HPDE6-E6E7 (cell line): ENCODE measurements at regions not wholly inside any gene's neighbourhood (a gene's known extent, or its start where the extent isn't known, plus 50 kb on each side); places are given as distances from the start of the nearest gene placed in this dataset.
A peak's percentile ranks its signal among the peaks of the same experiment; 100 is the strongest.
"Not testable (repeated sequence)": the region's sequence is repeated elsewhere in the genome, so short reads cannot be mapped to it uniquely, and the experiment has no call there.

ENCODE experiments used
- DNase-seq: peaks from one replicate; pipeline ENCODE4 v3.0.0; 2011; ENCODE audit warnings: missing footprints; ENCODE audit errors: extremely low spot score

DNA sequence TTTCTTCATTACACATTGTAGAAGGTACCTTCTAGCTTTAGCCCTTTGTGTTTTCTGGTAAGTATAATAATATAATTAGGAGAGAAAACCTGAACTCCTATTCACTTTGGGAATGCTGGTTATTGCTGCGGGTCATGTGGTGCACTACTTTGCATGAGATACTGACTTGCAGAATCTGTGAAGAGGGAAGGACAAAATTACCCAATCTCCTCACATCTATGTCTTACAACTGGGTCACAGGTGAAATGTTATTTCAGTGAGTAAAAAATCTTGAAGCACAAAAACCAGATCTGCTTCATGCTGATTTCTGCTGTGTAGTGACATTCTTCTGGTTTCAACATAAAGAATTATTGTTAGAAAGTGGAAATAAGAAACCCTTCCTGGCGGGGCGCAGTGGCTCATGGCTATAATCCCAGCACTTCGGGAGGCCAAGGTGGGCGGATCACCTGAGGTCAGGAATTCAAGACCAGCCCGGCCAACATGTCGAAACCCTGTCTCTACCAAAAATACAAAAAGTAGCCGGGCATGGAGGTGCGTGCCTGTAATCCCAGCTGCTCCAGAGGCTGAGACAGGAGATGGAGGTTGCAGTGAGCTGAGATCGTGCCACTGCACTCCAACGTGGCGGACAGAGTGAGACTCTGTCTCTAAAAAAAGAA, 211.0 kb upstream of the REG3G start:
- no peak for DNase-seq

DNA sequence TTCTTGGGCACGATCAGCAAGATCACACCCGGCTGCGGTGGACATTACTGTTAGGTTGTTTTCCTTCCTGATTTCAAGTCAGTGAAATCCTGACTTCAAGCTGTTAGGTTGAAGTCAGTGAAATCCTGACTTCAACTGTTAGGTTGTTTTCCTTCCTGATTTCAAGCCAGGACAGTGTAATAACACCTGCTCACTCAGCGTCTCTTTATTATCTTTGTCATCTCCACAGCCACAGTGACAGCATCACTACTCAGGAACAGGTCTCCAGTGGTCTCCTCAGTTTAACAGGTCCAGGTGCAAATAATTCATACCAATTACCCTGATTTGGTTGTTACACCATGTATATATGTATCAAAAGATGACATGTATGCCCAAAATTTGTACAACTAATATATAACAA, 208.1 kb upstream of the REG3G start:
- no peak for DNase-seq

DNA sequence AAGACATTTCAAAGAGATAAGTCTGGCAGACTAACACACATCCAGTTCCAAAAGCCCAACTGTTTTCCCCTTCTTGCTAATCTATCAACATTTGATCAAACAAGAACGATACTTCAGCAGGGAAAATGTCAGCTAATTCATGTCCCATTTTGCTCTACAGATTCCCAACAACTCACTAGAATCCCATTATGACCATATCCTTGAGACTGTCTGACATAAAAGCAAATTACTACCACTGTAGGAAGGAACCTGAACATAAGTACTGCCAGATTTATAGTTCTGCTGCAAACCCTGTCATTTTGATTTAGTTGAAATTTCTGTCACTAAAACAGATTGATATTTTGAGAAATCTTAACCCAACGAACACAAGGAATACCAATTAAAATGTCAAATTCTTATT, 193.0 kb upstream of the REG3G start:
- no peak for DNase-seq

DNA sequence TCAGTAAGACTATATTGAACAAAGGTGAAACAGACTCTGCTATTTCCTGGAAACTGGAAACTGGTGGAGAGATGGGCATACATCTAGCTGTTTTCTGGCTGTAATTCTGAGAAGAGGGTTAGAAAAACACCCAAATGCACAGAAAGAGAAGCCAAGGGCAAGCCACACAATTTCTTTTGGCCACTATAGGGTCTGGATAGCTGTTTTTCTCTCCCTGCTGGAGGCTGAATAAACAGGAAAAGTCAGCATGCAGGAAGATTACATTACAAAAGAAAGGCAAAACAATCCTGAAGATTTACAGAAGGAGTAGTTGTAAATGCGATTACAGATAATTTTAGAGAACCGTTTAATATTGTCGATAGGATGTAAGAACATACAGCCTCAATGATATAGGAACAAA, 186.2 kb upstream of the REG3G start:
- no peak for DNase-seq

DNA sequence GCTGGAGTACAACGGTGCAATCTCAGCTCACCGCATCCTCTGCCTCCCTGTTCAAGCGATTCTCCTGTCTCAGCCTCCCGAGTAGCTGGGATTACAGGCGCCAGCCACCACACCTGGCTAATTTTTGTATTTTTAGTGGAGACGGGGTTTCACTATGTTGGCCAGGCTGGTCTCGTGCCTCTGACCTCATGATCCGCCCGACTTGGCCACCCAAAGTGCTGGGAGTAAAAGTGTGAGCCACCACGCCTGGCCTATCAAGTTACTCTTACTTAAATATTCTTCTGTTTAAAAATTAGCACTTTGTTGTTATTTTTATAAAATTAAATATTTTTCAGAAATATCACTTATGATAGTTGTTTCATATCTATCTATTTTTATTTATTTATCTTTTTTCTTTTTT, 185.2 kb upstream of the REG3G start:
- DNase-seq: not testable (repeated sequence)

DNA sequence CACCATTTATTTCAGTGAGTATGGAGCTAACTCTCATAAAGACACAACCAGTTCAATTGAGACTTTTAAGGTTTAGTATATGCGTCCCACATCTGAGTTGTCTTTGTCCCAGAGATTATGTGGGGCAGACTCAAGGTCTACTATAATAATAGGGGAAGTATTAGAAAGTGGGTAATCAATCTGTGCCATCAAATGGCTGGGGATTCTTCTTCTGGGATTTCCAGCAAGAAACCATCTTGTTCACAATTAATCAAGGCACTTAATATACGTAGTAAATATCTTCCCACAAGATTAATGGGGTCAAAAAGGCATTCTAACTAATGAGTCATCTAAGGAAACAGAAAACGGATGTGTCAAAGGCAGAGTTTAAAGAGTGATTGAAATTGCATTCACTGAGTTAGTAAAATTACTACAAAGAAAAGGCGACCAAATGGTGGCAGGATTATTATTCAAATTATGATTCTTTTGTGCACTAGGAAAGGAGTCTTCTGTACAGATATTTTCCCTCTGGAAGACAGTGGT, 179.8 kb upstream of the REG3G start:
- DNase-seq: no peak

DNA sequence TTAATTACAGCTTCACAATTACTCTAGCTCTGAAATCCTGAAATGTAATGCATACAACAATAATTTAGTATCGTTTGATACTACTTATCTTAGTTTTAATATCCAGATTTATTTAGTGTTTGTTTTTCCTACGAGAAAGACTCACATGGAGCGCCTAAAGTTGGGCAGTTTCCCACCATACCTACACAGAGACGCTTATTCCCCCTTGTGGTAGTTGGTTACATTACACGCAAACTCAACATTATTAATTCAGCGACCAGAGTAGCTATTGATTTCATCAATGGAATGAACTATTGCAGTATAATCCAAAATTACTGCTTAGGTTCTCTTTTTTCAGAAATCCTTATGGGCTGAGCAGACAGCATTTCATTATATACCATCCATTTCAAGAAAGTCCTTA, 164.0 kb upstream of the REG3G start:
- DNase-seq: peak; percentile 2

DNA sequence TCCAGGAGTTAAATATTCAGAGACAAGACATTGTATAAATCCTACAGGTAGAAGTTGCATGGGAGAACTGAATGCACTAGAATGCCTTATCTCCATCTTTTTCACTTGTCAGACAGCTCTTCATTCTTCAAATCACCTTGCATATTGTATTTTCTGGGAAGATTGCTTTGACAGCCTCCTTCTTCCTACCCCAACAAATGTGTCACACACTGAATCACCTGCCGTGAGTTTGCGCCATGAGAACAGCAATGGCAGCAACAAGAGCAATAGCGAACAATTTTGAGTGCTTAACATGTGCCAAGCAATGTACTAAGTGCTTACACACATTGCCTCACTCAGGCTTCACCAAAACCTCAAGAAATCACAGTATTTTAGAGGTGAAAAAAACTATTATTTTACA, 161.3 kb upstream of the REG3G start:
- DNase-seq: no peak

DNA sequence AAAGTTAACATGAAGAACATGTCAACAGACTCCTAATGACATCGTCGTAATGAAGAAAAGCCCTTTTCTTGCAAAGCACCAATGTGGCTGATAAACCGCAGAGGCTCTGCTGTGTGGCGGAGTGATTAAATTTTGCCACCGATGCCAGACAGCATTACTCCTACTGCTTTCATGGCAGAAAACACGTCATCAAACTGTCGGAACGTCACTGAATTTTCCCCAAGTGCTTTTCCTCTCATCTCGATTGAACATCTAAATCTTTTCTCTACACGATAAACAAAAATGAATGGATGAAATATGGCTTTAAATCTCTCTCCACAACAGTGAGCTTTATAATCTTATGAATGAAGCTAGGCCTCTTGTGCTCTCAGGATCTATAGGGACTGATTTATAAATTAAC, 159.8 kb upstream of the REG3G start:
- no peak for DNase-seq

DNA sequence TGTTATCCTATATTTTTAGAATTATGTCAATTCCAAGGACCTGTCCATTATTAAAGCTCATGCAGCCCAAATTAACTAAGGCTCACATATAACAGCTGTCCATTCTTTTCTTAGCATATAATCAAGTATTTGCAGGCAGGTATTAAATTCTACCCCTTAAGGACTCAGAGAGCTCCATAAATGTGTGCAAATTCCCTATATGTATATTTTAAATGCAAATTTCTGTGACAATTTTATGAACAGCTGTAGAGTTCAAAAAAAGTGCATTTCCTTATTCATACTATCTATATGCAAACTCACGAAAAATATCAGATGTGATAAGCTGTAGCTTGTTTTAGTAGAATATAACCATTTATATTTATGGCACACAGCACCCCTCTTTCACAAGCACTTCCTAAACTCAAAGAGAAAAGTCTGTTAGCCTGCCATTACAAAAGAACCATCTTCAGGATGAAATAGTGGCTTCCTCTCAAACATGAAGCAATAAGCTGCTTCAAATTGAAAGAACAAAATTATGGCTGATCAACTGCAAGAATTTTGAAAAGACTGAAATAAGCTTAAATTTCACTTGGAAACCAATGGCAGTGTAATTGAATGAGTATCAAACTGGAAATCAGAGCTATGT, 155.0 kb upstream of the REG3G start:
- no peak for DNase-seq

DNA sequence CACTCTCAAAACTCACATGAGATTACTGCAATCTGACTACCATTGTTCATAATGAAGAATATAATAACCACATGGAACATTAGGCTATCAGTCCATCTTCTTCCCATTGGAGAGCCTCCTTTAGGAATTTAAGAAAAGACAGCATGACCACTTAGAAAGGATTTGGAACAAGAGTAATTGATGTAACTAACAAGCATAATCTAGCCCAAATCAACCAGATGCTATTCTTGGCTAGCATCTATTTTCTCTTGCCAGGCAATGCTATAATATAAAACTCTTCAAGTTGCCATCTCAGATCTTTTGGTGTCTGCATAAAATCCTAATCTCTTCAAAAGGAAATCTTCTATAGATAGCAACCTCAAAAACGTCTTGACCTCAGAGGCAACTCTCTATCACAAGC, 152.0 kb upstream of the REG3G start:
- DNase-seq: no peak

DNA sequence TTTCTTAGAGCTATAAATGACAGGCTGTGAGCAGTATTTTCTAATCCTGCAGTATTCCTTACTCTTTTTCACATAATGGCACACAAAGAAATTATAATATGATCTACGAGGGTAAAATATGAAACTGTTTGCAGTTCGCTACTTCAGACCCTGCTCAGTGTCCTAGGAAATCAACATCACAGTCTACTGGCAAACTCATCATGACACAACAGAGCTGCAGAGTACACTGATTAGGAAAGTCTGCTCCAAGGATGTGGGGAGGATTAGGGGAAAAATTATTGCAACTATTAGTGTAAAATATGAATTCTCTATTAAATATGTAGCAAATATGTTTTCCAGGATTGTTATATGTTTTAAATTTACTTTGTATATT, 149.2 kb upstream of the REG3G start:
- DNase-seq: no peak

DNA sequence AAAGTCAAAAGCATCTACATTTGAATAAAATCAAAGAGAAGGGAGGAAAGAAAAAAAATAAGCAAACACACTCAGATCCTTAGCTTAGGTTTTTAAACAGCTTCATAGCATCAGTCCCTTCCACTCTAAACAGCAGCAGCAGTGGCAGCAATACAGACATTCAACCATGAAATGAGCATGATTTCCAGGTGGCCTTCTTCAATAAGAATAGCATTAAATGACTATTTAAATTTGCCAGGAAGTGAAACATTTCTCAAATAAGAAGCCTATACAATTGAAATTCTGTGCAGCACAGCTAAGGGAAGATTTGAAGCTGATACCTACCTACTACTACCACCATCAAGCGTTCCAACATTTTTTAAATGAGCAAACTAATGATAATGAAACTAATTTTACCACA, 138.1 kb upstream of the REG3G start:
- DNase-seq: no peak

DNA sequence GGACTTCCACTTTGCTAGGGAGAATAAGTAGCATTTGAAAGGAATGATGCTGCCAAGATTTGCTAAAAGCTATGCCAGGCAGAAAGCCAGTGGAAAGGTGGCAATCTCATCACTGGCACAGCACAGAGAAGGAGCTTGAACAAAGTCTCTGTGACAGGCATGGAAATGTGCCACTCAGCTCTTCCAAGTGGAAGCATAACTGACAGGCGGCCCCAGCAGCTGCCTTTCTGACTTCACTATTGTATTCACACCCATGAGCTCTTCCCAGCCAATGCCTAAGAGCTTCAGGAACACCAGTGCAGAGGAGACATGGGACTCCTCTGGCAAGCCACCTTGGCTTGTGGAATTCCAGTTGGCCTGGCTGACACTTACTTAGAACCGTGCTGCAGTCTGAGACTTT, 134.6 kb upstream of the REG3G start:
- DNase-seq: no peak

DNA sequence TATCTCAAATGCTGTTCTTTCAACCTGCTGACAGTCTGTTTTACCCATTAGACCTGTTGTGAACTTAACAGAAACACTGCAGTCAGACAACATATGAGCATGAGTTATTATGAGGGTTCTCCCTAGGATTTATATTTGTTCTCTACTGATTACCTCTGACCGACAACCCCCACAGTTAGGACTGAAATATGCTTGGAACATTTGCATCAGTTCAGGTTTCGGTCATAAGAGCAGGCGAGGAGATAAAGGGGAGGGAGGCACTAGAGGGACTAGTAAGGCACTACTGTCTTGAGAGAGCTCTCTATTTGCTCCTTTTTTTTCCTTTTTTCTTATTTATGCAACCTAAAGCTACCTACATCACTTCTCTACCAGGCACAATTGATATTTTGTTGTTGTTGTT, 133.2 kb upstream of the REG3G start:
- no peak for DNase-seq

DNA sequence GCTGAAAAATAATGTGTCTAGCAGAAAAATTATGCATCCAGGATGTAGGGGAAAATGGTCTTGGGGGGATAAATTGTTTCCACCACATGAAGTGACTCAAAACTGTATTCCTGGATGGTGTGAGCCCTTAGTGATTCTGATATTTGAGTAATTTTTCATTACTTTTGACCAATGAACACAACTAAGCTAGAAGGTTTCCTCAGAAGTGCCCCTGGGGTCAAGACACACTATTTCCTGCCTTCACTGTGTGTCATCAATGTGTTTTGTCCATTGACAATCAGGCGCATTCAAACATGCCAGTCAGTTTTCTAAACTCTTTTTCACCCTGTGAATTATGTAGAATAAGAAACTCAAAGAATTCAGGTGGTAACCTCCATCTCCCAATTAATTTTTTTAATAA, 130.5 kb upstream of the REG3G start:
- no peak for DNase-seq

DNA sequence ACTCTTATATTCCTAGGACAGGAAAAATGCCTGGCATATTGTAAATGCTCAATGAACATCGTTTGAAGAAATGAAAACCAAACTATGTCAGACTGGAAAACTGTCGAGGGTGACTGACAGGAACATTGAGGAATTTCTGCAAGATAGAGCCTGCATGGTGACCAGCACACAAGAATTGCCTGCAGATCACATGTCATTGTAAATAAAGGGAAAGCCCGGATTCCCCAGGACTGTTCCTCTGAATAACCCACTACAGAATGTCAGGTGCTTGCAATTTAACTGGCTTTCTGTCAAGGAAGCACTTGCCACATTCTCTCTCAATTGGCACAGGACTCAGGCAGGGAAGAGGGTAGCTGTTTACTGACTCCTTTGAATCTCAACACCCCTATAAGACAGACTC, 129.0 kb upstream of the REG3G start:
- DNase-seq: no peak

DNA sequence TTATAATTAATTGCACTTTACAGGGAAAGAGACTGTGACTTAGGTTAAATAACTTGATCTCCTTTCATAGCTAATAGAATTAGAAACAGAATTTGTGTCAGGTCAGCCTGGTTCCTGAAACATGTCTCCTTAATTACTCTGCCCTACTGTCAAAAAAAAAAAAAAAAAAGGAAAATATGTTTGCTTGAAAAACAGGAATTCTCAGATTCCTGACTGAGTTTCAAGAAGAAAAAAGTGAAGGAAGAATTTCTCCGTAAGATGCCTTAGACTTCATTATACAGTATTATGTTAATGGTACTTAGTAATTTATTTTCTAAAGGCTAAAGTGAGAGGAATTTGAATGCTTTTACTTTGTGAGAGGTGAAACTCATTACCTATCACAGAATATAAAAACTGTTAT, 118.4 kb upstream of the REG3G start:
- no peak for DNase-seq

DNA sequence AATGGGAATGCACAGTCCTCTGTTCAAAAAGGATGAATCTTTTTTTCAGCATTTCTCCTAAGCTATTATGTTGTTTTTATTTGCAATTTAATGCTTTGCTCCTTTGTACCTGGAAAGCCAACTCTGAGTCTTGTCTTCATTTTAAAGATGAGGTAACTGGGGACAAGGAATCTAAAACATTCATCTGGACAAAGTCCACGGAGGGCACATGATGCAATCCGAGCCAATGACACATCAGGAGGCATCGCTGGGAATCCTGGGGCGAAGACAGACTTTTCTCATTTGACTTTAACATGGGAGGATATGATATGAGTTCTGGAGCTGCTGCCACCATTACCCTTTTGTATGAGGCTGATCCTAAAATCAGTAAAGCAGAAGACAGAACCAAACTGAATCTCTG, 116.5 kb upstream of the REG3G start:
- no peak for DNase-seq

DNA sequence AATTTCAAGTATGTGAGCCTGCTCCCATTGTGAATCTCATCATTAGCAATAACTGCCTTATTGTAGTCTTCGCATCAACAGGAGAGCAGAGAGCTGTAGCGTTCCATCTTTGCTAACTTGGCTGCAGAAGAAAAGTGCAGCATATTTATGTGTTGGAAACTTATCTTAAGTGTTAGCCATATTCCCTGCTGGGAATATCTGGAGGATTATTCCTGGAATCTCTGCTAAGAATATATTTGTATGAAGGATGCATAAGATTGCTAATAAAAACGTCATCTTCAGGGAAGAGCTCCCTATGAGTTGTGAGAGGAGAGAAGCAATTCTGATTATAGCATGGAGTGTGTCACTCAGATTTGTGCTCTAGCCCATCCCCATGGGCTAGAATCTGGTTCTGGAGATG, 115.1 kb upstream of the REG3G start:
- DNase-seq: no peak

DNA sequence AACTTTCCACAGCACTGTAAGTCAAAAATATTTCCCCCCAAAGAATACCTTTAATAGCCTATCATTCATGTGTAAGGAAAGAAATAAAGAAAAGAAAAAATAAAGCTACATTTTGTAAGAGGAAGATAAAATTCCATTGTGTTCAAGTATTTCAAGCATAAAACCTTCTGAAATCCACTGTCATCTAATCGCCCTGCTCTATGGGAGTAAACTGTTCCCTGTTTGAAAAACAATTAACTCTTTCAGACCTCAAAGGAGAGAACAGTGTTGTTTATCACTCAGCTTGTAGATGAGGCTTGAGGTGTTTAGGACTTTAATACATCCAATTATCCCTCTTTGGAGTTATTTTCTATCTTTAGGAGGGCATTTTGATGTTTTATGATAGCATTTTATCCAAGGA, 112.2 kb upstream of the REG3G start:
- no peak for DNase-seq

DNA sequence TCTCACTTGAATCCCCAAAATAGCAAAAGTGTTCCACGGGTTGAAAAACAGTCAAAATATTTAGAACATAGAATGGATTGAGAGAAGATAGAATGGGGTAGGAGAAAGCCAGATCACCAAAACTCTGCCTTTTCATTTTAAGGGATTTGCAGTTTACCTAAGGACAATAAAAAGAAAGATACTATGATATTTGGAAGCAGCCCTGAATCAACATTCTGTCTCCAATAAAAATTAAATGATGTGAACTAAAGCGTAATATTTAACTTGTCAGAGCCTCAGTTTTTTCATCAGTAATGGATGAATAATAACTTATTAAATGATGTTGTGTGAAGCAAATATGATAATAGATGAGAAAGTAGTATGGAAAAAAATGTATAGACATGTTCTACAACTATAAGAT, 100.2 kb upstream of the REG3G start:
- no peak for DNase-seq

DNA sequence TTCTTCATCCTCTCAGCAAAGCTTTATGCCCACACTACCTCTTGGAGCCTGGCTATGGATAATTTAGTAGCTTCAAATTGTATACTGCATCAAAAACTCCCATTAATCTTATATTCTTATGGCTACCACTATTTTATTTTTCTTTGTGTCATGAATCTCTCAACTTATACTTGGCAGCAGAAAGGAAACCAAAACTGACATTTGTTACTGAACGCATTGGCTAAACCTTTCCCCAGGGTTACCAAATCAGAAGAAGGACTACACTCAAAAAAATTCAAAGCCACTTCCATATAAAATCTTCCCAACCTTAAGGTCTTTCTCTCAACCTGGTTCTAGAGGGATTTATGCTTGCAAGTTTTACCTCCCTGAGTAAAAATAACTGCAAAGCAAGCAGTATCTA, 97.0 kb upstream of the REG3G start:
- no peak for DNase-seq

DNA sequence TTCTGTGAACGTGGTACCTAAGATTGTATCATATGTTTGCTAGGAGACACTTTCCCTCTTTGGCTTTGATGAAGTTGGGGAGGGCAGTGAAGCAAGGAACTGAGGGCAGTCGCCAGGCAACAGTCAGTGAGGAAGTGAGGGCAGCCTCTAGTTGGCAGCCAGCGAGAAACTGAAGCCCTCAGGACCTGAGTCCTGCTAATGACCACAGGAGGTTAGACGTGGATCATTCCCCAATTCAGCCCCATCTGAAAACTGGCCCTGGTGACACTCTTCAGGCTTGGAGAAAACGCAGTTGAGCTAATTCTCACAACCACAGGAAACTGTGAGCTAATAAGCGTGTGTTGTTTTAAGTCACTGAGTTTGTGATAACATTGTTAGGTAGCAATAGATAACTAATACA, 84.5 kb upstream of the REG3G start:
- no peak for DNase-seq
